Fibroblast of skin of right quadriceps (primary cell): ENCODE measurements at regions not wholly inside any gene's neighbourhood (a gene's known extent, or its start where the extent isn't known, plus 50 kb on each side); places are given as distances from the start of the nearest gene placed in this dataset.

Experiments
- DNase-seq: peaks from one replicate; pipeline ENCODE4 v3.0.0-alpha.2; 2013

DNA sequence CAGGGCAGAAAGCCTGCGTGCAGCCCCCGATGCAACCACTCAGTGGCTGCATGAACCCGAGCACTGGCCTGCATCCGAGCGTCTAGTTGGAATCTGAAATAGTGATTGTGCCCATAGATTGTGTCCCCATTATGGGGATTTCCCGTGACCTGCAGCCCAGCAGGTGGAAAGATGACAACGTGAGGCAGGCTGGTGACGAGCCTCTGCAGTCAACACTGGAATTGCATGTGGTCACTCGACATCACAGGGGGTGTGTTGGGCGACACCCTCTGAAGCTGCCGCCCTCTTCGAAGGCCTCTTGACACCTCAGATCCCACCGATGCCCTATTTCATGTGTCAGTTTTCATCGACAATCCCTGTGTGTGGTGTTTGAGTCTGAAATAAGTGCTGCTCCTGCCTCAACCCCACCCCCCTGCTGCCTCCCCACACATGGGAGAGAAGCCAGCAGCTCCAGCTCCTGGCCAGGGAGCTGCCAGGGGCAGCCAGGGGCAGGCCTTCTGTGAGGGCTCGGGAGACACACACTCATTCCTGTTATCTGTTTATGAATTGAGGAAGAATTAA is 172.0 kb upstream of the B3GAT1 start:
- DNase-seq = no peak

DNA sequence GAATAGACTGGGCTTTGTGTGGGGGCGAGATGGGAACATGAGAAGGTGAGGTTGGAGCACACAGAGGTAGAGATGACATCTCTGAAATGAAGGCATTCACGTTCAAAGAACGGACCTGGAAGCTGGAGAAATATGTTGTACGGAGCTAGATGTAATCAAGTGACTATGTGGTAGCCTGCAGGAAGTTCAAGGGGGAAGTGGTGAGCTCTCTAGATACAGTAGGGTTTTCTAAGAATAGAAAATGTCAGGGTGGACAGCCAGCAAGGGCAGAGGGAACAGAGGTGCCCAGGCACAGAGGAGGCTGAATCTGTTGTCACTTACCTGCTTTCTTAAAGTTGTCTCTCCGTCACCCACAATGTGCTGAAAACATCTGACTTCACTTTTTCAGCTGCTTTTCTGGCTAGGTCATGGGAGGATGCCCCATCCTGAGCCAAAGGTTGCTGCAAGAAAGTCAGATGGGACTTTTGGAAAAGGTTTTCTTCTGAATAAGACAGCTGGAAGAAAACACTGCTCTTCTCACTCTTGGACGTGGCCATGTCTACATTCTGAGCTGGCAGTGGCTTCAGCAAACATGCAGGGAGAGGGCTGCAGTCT is 171.5 kb upstream of the B3GAT1 start:
- DNase-seq = no peak

DNA sequence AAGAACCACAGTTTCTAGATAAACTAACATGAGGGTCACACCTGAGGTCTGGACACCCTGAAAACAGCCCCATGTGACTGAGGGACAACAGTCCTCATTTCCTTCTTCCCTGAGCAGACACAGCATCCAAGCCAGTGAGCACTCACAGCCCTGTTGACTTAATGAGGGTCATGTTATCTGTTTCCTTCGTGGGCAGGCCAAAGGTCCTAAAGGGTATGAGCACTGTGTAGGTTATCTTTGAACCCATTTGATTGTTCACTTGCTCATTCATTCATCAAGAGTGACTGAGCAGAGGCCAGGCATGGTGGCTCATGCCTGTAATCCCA is 170.7 kb upstream of the B3GAT1 start:
- no peak for DNase-seq

DNA sequence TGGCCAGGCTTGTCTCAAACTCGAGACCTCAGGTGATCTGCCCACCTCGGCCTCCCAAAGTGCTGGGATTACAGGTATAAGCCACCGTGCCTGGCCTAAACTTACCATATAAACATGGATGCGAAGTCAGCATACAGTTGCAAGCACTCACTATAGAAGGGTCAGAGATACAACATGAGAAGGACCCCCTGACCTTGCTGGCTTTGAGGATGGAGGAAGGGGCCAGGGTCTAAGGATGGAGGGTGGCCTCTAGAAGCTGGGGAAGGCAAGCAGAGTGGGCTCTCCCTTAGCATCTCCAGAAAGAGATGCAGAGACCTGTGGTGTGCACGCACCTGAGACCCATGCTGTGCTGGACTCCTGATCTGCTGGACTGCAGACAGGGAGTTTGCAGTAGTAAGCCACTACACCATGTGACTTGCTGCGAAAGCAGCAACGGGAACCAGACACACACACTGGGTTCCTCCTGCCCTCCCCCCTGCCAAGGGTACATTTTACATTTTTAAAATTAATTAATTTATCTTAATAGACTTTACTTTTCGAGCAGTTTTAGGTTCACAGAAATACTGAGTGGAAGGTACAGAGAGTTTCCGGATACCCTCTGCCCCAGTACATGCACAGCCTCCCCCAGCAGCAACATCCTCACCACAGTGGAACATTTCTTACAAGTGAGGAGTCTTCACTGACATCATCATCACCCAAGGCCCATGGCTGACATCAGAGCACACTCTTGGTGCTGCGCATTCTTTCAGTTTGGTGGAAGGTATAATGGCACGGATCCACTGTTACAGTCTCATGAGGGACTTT is 170.1 kb upstream of the B3GAT1 start:
- no peak for DNase-seq

DNA sequence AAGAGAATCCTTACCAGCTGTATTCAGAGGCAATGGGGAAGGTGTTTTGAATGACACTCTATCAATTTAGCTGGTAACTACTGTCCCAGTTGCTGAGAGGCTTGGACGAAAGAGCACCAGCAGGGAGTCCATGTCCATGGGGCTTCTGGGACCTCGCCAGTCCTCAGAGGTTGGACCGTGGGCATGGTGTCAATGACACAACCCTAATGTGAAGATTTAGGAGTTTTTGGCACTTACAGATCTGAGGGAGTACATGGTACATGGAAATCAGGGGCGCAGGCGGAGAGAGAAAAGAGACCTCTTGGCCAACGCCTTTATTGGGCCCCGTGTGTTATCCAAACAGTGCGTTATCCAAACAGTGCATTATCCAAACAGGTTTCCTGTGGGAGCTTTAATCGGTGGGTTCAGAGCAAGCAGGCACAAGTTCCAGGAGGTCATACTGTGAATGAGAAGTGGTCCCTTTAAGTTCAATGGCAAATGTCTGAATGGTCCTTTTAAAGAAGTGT is 169.1 kb upstream of the B3GAT1 start:
- no peak for DNase-seq

DNA sequence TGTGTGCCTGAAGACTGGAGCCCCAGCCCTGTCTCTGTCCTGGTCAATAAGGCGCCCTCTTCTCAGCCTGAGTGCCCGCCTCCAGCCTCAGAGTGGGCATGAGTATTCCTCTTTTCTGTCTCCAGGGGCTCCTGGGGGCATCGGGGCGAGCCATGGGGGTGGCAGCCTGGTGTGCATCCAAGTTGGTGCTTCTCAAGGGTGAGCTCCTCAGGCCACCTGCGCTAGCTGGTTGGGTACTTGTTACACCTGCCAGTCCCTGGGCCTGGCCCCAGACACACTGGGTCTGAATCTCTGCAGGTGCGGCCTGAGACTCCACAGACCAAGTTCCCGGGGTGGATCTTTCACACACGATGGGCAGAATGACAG is 168.6 kb upstream of the B3GAT1 start:
- no peak for DNase-seq

DNA sequence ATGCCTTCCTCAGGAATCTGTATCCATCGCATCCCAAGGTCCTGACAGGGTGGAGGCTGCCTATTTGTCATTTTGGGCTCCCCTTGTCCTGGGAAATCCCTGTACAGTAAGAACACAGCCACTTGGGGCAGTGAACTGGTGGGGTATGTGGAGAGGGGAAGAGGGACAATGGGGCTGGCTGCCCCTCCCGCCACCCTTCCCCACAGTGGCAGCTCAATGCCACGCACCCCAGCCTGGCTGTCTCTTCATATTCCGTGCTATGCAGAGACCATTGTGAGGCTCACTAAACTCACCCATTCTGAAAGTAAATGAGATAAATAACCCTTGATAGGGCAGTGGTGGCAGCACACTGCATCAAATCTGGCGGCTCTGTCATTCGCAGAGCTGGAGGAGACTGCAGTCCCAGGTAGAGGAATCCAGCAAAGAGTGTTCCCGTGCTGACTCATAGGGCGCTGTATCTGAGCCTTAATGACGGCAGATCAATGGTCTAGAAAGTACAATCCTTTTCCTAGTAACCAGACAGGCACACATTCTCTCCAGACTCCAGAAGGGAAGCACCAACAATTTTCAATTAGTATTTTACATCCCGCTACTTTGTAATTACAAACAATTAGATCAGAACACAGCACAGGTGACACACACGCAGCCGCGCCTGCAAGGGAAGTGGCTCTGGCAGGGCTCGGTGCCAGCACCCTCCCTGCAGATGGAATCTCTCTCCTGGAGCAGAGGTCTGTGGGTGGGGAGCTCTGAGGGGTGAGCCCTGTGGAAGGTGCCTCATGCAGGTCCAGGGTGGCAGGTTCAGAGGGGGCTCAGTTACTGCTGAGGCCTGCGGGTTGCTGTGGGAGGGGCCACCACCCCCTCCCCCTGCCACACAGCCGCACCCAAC is 167.9 kb upstream of the B3GAT1 start:
- DNase-seq = no peak

DNA sequence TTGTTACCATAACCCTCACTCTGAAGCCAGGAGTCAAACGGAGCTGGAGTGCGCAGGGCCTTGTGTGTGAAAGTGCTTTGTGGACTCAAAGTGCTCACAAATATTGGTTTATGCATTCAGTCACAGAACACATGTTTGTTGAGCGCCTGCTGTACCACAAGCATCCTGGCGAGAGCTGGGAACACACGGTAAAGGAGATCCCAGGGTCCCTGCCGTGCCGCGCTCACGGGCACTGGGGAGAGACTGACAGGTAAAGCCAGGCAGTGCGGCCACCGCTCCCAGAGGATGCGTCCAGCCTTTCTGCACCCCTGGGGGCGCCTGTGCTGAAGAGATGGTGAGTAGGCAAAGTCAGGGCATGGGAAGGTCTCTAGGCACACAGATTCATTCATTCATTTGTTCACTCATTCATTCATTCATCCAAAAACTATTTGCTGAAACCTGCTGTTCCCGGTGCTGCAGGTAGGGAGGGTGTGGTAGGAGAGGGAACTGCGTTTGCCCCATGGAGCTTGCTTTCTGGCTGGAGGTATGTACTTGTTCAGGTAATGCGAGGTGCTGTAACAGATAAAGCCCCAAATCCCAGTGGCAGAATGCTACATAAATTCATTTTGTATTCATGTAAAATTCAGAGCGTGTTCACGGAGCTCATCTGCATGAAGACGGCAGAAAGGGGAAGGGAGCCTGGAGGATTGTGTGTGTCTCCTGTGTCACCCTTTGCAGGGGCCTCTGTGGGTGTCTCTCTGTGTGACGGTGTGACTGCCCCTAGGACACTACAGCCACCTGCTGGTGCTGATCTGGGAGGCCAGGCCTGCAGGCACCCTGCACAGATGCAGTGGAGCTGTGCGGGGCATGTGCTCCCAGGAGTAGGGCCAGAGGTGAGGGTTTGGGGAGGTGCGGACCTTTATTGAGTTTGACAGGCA is 167.0 kb upstream of the B3GAT1 start:
- DNase-seq = no peak

DNA sequence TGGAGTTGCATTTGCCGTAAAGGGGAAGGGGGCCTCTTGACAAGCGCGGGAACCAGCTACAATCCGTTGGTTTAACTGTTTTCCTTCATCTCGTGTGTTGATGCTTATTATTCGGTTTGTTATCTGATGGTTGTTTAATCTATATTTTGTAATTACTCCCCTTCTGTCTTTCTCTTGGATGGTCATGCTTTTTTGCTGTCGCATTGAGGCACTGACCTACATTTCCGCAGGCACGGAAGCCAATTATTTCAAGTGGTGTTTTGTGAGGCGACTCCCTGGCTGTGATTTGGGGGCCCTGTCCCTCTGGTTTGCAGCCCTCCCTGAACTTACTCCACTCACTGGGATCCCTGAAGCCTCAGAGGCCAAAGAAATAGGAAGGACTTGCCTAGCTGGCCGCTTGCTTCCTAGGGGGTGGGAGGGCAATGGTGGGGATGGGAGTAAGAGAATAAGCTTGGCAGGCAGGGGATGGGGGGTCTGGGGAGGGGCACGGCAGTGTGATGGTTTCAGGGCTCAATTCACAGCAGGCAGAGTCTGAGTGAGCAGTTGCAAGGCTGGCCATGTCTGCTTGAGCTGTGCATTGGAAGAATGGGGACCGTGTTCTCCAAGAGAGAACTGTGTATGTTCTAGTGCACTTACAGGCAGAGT is 165.8 kb upstream of the B3GAT1 start:
- no peak for DNase-seq

DNA sequence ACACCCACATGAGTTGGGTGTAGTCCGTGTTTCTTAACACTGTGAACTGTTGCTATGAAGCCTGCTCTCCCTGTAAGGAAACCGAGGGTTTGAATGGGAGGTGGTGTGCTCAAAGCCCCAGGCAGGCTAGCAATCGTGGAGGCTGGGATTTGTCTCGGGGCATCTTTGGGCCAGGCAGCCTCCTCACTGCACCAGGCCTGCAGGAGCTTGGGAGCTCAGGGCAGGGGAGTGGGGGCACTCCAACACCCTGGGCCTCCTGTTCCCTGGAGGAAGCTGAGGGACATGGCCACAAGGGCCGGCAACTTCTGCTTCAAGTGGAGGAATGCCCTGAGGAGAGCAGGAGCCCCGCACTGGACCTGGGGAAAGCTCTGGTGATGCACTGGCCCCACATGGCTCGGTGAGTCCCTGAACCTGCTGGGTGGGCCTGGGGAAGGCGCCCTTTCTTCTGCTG is 164.7 kb upstream of the B3GAT1 start:
- DNase-seq = no peak

DNA sequence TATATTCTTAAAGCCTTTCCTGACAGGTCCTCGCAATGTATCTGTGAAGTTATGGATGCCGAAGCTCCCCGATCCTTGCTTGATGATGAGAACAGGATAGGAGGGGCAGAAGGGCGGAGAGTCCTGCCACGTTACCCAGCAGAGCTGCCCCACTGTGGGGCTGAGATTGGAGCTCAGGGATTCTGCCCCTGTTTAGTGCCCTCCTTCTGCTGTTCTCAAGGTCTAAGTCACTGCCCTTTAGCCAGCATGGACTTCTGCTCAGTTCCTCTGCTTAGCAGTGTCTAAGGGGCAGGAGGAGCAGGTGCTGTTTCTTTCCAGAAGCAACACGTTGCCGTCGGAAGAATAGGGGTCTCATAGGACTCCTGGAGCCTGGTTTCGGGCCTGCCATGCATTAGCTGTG is 164.2 kb upstream of the B3GAT1 start:
- DNase-seq = no peak

DNA sequence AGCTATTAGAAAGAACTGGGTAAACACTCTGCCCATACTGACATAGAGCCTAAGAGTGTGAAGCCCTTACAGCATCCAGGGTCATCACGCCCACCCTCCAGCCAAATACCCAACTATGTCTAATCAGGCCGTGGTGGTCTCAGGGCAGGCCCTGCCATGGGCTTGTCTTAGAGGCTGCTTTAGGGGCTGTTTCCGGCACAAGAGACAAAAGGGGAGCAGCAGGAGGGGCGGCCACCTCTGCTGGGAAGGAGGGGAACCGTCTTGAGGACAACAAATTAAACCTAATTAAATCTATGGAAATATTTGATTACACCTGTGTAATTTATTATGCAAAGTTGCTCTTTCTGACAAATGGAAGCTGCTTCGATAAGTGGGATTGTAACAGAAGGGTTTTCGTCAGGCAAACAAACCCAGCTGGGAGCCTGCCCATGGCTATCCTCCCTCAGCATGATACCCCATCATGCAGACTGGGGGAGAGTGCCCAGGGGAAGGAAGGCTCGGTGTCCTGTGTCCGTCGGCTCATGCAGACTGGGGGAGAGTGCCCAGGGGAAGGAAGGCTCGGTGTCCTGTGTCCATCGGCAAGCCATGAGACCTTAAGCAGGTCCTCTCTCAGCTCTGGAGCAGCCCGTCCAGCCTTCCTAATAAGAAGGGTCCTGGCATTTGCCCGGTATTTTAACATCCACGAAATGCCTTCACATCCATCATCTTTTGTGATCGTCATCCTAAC is 163.6 kb upstream of the B3GAT1 start:
- no peak for DNase-seq

DNA sequence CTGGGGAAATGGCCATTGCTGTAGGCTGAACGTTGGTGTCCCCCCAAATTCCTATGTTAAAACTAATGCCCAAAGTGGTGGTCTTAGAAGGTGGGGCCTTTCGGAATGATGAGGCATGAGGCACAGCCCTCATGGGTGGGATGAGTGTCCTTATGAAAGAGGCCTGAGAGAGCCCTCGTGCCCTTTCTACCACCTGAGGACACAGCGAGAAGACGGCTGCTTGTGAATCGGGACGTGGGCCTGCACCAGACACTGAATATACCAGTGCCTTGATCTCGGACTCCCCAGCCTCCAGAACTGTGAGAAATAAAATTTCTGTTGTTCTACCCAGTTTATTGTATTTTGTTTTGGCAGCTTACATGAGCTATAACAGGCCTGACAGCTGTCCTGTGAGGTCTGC is 162.9 kb upstream of the B3GAT1 start:
- DNase-seq = no peak

DNA sequence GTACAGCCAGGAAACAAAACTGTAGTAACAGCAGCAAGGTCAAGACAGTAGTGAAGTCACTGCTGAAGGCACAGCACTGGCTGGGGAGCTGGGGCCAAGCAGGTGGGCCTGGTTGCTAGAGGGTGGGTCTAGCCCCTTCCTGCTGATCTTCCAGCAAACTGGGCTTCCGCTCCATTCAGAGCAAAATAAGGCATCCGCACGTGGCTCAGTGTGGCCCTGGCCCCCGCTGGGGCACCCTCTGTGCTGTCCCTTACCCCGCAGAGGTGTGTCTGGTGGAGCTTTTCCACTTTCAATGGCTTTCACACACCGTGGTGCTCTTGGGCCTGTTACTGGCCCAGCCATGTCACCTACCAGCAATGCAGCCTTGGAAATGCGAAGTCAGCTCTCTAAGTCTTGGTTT is 162.4 kb upstream of the B3GAT1 start:
- DNase-seq = no peak

DNA sequence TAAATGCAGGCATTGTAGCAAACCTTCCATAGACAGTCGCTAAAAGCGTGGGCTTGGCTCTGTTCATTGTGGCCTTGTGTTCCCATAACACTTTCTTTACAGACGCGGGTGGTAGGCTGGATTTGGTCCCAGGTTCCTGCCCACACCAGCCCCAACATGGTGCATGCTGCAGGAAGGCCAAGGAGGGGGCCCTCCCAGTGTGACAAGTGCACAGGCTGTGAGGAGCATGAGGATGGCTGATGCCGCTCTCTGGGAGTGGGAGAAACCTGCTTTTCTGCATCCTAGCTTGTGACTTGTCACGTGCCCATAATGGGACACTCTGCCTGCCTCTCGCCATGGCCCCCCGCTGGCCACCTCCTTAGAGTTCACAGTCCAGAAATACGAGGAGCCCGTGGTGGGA is 161.8 kb upstream of the B3GAT1 start:
- DNase-seq = no peak

DNA sequence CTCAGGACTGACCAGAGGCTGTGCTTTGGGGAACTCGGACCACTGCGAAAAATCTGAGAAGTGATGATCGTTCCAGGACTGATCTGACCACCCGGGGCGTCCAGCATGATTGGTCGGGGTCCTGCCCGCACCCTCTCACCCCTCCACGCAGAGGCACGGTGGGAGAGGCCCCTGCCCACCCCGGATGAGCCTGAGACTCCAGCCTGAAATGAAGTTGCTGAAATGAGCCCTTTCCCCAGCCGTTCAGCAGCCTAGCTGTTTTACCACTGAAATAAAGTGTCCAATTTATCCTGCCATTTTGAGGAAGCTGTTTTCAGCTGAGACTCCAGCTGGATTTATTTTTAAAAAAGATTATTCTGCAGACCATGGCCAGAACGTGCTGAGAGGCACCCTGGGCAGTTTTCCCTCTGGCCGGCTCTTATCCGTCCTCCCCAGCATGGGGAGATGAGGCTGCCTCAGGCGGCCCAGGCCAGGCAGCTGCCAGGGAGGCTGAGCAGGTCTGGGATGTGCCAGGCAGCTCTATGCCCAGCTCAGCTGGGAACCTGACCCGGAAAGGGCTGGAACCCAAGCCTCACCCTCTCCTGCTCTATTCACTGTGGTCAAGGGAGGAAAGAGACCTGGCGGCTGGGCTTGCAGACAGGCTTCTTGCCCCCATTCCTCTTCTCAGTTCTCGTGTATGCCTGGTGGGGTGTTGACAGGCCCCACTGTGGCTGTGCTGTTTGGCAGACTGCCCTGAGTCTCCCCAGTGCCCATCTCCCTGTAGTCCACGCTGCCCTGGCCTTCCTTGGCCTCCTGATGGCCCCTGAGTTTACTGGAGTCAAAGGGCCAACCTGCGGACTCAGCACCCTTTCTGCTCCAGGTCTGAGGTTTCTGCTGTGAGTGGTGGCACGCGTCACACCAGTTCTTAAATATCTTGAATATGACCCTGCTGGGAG is 161.0 kb upstream of the B3GAT1 start:
- no peak for DNase-seq

DNA sequence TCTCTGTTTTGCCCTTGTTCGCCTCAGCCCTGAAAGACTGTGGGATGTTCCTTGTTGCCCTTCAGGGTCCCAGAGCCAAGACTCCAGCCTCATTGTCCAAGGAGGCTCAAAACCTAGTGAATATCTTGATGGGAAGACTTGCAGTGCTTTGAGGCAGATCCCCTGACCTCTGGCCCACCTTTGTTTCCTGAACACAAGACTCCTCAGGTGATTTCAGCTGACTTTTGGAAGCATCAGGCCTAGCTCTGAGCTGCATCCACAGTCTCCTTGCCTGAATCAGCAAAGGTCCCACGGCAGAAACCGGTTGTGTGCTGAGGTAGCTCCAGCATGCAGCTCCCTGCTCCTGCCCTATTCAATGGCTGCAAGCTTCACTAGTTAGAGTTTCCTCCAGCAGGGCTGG is 159.3 kb upstream of the B3GAT1 start:
- no peak for DNase-seq

DNA sequence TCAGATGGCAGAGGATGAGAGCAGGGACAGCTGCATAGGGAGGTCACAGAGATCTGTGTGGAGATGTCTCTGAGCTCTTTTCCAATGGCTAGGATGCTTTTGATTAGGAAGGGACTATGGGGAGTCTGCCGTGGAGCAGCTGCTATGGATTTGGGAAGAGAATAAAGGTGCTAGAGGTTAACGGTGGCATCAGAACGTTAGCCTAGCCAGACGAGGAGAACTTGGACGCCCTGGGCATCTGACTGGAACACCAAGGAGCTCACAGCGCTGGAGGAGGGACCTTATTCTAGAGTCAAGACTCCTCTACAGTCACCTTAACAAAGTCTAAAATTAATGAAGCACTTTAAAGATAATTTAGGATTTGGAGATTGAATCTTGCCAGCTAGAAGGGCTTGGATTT is 157.2 kb upstream of the B3GAT1 start:
- DNase-seq = no peak

DNA sequence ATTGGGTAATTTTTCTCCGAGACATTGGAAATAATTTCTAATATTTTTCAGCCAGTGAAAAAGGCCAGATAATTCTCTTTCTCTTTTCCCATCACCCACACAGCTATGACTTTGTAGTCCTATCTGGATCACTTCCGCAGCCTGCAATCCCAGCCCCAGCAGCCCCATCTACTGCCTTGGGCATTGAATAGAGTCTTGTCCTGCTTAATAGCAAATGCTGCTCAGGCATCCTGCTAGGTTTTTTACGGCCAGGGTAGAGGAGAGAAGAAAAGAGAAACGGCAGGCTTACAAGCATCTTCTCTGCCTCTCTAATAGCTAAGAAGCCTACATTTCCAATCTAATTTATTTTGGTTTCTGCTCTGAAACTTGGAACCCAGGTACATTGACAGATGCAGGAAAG is 154.3 kb upstream of the B3GAT1 start:
- DNase-seq = no peak

DNA sequence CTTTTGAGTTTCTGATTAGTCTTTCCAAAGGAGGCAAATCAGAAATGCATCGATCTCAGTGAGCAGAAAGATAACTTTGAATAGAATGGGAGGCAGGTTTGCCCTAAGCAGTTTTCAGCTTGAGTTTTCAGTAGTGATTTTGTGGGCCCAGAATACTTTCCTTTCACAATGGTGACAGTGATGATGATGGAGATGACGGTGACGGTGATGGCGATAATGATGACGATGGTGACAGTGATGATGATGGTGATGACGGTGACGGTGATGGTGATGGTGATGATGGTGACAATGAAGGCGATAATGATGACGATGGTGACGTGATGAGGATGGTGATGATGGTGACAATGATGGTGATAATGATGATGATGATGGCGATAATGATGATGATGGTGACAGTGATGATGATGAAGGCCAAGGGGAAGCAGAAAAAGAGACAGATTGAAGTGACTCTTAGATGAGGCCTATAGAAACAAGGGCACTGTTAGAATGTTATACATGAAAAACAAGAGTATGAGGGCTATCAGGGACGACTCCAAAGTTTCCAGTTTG is 153.4 kb upstream of the B3GAT1 start:
- DNase-seq = no peak
